H1 (cell line): ENCODE measurements at regions not wholly inside any gene's neighbourhood (a gene's known extent, or its start where the extent isn't known, plus 50 kb on each side); places are given as distances from the start of the nearest gene placed in this dataset. TPM values are rescaled to one million over a fixed set of nuclear protein-coding genes. Genes with fewer than 3 reads are reported as not detected.

ENCODE experiments used
- small RNA-seq: library from polyadenylated mRNA; stranded (forward); fragments of <200 nt; extraction: miRNeasy Mini kit (QIAGEN cat#:217004); gene quantifications from one replicate; pipeline ENCODE3, GENCODE V24; 2013; ENCODE audit not compliant: insufficient read depth

Small RNA genes lying in the stretch of these regions (small RNA-seq; reads per million reads assigned to genes)
- not detected for gene AL049830.2
